SK-N-SH treated with all-trans-retinoic acid at 6 μM for 48 hours (cell line): ENCODE measurements at regions not wholly inside any gene's neighbourhood (a gene's known extent, or its start where the extent isn't known, plus 50 kb on each side); places are given as distances from the start of the nearest gene placed in this dataset.

Source experiments
- ATAC-seq: fragments of 200-7000 bp; cut with Tn5 transposase; 3 replicates; pipeline ENCODE4 v1.9.1; 2020; ENCODE audit warnings: mild to moderate bottlenecking, moderate library complexity
- BACH2 ChIP-seq: fragments of 250-450 bp; sonication (Bioruptor Pico); IDR thresholded peaks from 2 replicates; pipeline ENCODE4 v1.9.0; 2021; ENCODE audit warnings: mild to moderate bottlenecking, borderline replicate concordance
- CREB5 ChIP-seq: fragments of 250-450 bp; sonication (Bioruptor Pico); IDR thresholded peaks from 2 replicates; pipeline ENCODE4 v1.5.1; 2020; ENCODE audit warnings: low read depth, mild to moderate bottlenecking, moderate library complexity
- CSDC2 ChIP-seq: fragments of 250-450 bp; sonication (Bioruptor Pico); IDR thresholded peaks from 2 replicates; pipeline ENCODE4 v1.5.0; 2020; ENCODE audit warnings: mild to moderate bottlenecking, moderate library complexity
- CSRNP3 ChIP-seq: fragments of 250-450 bp; sonication (Bioruptor Pico); IDR thresholded peaks from 2 replicates; pipeline ENCODE4 v1.5.1; 2021; ENCODE audit warnings: mild to moderate bottlenecking, moderate library complexity
- ESRRG ChIP-seq: fragments of 250-450 bp; sonication (Bioruptor Pico); IDR thresholded peaks from 2 replicates; pipeline ENCODE4 v1.6.1; 2021; ENCODE audit warnings: mild to moderate bottlenecking
- GLIS3 ChIP-seq: fragments of 250-450 bp; sonication (Bioruptor Pico); IDR thresholded peaks from 2 replicates; pipeline ENCODE4 v1.5.0; 2020; ENCODE audit warnings: mild to moderate bottlenecking, moderate library complexity
- ISL1 ChIP-seq: fragments of 250-450 bp; sonication (Bioruptor Pico); IDR thresholded peaks from 2 replicates; pipeline ENCODE4 v2.1.2; 2022; ENCODE audit warnings: mild to moderate bottlenecking, moderate library complexity
- OSR1 ChIP-seq: fragments of 250-450 bp; sonication (Bioruptor Pico); IDR thresholded peaks from 2 replicates; pipeline ENCODE4 v1.8.0; 2022; ENCODE audit warnings: moderate library complexity, mild to moderate bottlenecking, inconsistent platforms
- PATZ1 ChIP-seq: fragments of 250-450 bp; sonication (Bioruptor Pico); IDR thresholded peaks from 2 replicates; pipeline ENCODE4 v1.8.0; 2020; ENCODE audit warnings: mild to moderate bottlenecking, moderate library complexity, borderline replicate concordance
- POU6F1 ChIP-seq: fragments of 250-450 bp; sonication (Bioruptor Pico); IDR thresholded peaks from 2 replicates; pipeline ENCODE4 v1.8.0; 2021; ENCODE audit warnings: low read depth, mild to moderate bottlenecking, moderate library complexity, borderline replicate concordance
- PPARA ChIP-seq: fragments of 250-450 bp; sonication (Bioruptor Pico); IDR thresholded peaks from 2 replicates; pipeline ENCODE4 v1.5.0; 2020; ENCODE audit warnings: mild to moderate bottlenecking, borderline replicate concordance
- RARB ChIP-seq: fragments of 250-450 bp; sonication (Bioruptor Pico); IDR thresholded peaks from 2 replicates; pipeline ENCODE4 v1.8.0; 2021; ENCODE audit warnings: mild to moderate bottlenecking, moderate library complexity
- TCF4 ChIP-seq: fragments of 250-450 bp; sonication (Bioruptor Pico); IDR thresholded peaks from 2 replicates; pipeline ENCODE4 v1.8.0; 2021; ENCODE audit warnings: mild to moderate bottlenecking, moderate library complexity, borderline replicate concordance
- TOX ChIP-seq: fragments of 250-450 bp; sonication (Bioruptor Pico); IDR thresholded peaks from 2 replicates; pipeline ENCODE4 v1.8.0; 2021; ENCODE audit warnings: mild to moderate bottlenecking, moderate library complexity, borderline replicate concordance
- TSHZ2 ChIP-seq: fragments of 250-450 bp; sonication (Bioruptor Pico); IDR thresholded peaks from 2 replicates; pipeline ENCODE4 v1.5.0; 2020; ENCODE audit warnings: mild to moderate bottlenecking, moderate library complexity
- ZC3H10 ChIP-seq: fragments of 250-450 bp; sonication (Bioruptor Pico); IDR thresholded peaks from 2 replicates; pipeline ENCODE4 v1.5.1; 2021; ENCODE audit warnings: mild to moderate bottlenecking, moderate library complexity
- ZFP3 ChIP-seq: fragments of 250-450 bp; sonication (Bioruptor Pico); IDR thresholded peaks from 2 replicates; pipeline ENCODE4 v1.5.0; 2020; ENCODE audit warnings: mild to moderate bottlenecking, moderate library complexity
- ZFP30 ChIP-seq: fragments of 450-650 bp; formaldehyde crosslinking; IDR thresholded peaks from 2 replicates; pipeline ENCODE4 v1.5.0; 2022; ENCODE audit warnings: mild to moderate bottlenecking, moderate library complexity
- ZNF565 ChIP-seq: fragments of 450-650 bp; formaldehyde crosslinking; conservative IDR thresholded peaks from 2 replicates; pipeline ENCODE4 v1.5.0; 2020; ENCODE audit warnings: low read depth, mild to moderate bottlenecking, moderate library complexity
- ZNF70 ChIP-seq: fragments of 450-650 bp; formaldehyde crosslinking; IDR thresholded peaks from 2 replicates; pipeline ENCODE4 v1.5.0; 2020; ENCODE audit warnings: mild to moderate bottlenecking, moderate library complexity
- ZNF8 ChIP-seq: fragments of 450-650 bp; formaldehyde crosslinking; IDR thresholded peaks from 2 replicates; pipeline ENCODE4 v1.5.0; 2020; ENCODE audit warnings: mild to moderate bottlenecking, moderate library complexity

- TF ChIP-seq ISL1 (CRISPR knock-in tag) (no peak), PPARA (CRISPR knock-in tag) (no peak), ZNF8 (CRISPR knock-in tag) (no peak), ZFP30 (CRISPR knock-in tag) (no peak), ZNF565 (CRISPR knock-in tag) (no peak), CREB5 (CRISPR knock-in tag) (no peak), OSR1 (CRISPR knock-in tag) (no peak), GLIS3 (CRISPR knock-in tag) (no peak), ZFP3 (CRISPR knock-in tag) (no peak), ESRRG (CRISPR knock-in tag) (no peak), ZC3H10 (CRISPR knock-in tag) (no peak), TCF4 (no peak), PATZ1 (CRISPR knock-in tag) (no peak), ZNF70 (CRISPR knock-in tag) (no peak)
- ATAC-seq: peak; percentile 43; the same call in 2 of the 3 replicates
These were observed 98.9 kb upstream of the CPEB4 start for GRCh38 chr5:173789031-173789920.

GRCh38 chr5:173790177-173790719 lies 97.9 kb upstream of the CPEB4 start:
- no peak for ATAC-seq
- TF ChIP-seq POU6F1 (CRISPR knock-in tag) (no peak), CSDC2 (CRISPR knock-in tag) (no peak), ZNF565 (CRISPR knock-in tag) (no peak), ZFP3 (CRISPR knock-in tag) (no peak), TOX (CRISPR knock-in tag) (no peak), GLIS3 (CRISPR knock-in tag) (no peak), OSR1 (CRISPR knock-in tag) (no peak), ESRRG (CRISPR knock-in tag) (no peak), CREB5 (CRISPR knock-in tag) (no peak), ZNF70 (CRISPR knock-in tag) (no peak), PATZ1 (CRISPR knock-in tag) (no peak)
- TF ChIP-seq, all 23 proteins: peak for 0

GRCh38 chr5:173790836-173791546 lies 97.2 kb upstream of the CPEB4 start:
- ATAC-seq: no peak
- TF ChIP-seq ZFP3 (CRISPR knock-in tag) (no peak), CSRNP3 (CRISPR knock-in tag) (no peak), ZNF8 (CRISPR knock-in tag) (no peak), ZNF70 (CRISPR knock-in tag) (no peak), TOX (CRISPR knock-in tag) (no peak), BACH2 (CRISPR knock-in tag) (no peak), CSDC2 (CRISPR knock-in tag) (no peak), TSHZ2 (no peak), RARB (no peak)
